ENCODE measurements at regions not wholly inside any gene's neighbourhood (a gene's known extent, or its start where the extent isn't known, plus 50 kb on each side); places are given as distances from the start of the nearest gene placed in this dataset.

DNA sequence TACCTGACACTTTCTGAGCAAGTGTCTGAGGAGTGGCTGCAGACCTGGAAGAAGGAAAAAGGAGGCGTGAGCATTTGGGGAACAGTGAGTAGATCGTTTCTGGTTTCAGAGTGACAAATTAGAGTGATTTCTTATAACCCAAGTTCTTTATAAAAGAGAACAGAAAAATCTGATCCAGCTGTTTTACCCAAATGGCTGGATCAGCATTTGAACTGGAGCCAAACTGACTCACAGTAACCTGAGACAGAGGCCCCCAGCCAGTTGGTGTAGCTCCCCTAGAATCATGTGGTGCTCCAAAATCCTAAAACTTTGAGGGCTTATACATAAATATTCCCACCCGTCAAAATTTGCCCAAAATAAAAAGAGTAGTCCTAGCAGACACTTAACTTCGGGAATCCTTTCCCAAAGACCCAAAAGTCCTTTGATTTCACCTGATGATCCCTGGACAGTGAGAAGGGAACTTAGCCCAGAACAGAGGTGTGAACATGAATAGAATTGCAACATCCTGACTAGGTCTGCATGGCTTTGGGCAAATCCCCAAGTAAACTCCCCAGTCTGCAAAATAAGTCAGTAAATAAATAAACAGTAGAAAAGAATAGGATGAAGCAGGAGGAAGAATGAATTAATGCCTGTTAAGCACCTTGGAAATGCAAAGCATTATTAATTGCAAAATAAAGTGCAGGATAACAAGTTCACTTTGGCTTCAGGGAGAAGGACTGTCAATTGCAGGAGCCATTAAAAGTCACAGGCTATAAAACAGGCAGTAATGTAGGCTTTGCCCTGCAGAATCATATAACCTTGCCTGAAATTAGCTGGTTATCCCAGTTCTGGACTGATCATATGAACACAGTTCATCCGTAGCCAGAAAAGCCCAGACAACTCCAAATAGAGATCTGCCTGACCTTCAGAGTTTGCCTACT, 262.0 kb upstream of the JARID2 start:
- TF ChIP-seq, protein P1, sequence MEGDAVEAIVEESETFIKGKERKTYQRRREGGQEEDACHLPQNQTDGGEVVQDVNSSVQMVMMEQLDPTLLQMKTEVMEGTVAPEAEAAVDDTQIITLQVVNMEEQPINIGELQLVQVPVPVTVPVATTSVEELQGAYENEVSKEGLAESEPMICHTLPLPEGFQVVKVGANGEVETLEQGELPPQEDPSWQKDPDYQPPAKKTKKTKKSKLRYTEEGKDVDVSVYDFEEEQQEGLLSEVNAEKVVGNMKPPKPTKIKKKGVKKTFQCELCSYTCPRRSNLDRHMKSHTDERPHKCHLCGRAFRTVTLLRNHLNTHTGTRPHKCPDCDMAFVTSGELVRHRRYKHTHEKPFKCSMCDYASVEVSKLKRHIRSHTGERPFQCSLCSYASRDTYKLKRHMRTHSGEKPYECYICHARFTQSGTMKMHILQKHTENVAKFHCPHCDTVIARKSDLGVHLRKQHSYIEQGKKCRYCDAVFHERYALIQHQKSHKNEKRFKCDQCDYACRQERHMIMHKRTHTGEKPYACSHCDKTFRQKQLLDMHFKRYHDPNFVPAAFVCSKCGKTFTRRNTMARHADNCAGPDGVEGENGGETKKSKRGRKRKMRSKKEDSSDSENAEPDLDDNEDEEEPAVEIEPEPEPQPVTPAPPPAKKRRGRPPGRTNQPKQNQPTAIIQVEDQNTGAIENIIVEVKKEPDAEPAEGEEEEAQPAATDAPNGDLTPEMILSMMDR (IDR thresholded peaks at IDR 0.05): no peak
- H3K9me3 ChIP-seq (ENCODE audit: control insufficient read depth, insufficient read depth, low read length): no peaks in the 10 kb centered on the region
- 88% methylated on average over 5 of the region's 5 CpGs for WGBS (ENCODE audit: insufficient coverage)
- H3K4me3 Mint-ChIP-seq: no peak overlapping the region
- no peak for DNase-seq
- ATAC-seq: no peak
- H3K27ac ChIP-seq (ENCODE audit: low read length): no peak overlapping the region
- H3K36me3 Mint-ChIP-seq: no peaks in the 10 kb centered on the region
- H3K27me3 ChIP-seq (ENCODE audit: control insufficient read depth, insufficient read depth, low read length): no peaks in the 10 kb centered on the region
- no peak overlapping the region for H3K4me3 ChIP-seq (ENCODE audit: low read length)
- intact Hi-C loops (cut with micrococcal nuclease): no loop called here
- H3K4me1 Mint-ChIP-seq: no peaks in the 10 kb centered on the region
- H3K27me3 Mint-ChIP-seq (ENCODE audit: low read depth in 2 of 2): peaks cover 7 to 15% of the 10 kb centered on the region in 2 donors
- H3K36me3 ChIP-seq (ENCODE audit: control insufficient read depth, insufficient read depth, low read length): no peaks in the 10 kb centered on the region
- H3K4me1 ChIP-seq (ENCODE audit: control insufficient read depth, insufficient read depth, low read length): no peaks in the 10 kb centered on the region
- H3K27ac Mint-ChIP-seq: no peak overlapping the region
- H3K9me3 Mint-ChIP-seq: no peaks in the 10 kb centered on the region

DNA sequence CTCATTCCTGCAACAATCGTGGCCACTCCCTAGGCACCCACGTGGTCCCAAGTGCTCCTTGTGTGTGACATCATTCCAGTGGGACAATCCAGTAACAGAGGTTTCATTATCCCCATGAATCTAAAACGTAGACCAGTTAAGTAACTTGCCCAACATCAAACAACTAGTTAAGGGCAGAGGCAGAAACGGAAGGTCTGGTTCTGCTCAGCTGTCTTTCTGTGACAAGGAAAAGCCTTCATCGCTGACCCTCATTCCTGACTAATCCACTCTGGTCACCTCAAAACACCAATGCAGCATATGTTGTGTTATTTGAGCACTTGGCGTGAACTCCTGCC, 261.4 kb upstream of the JARID2 start:
- H3K27me3 Mint-ChIP-seq (ENCODE audit: low read depth in 2 of 2): peaks cover 7 to 15% of the 10 kb centered on the region in 2 donors
- WGBS (ENCODE audit: insufficient coverage): 75% methylated on average over 6 of the region's 6 CpGs

DNA sequence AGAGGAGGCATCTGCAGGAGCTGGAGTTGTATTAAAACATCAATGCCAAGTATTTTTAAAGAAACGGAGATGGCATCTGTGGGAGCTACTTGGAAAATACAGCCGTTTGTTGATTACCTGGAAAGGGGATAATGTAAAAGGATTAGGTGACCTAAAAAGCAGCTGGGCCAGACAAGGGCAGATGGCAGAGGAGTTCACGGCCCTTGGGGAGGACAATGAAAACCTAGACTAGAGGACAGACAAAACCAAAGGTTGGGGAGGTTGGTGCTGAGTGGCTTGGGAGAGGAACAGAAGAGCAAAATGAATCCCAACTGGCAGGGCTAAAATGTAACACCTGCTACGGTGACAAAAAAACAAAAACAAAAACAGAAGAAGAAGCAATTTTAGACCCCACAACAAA, 260.5 kb upstream of the JARID2 start:
- Mint-ChIP-seq H3K27me3 (ENCODE audit: low read depth in 2 of 2) (peaks cover 7 to 15% of the 10 kb centered on the region in 2 donors), H3K9me3 (no peaks in the 10 kb centered on the region), H3K27ac (no peak overlapping the region), H3K36me3 (no peaks in the 10 kb centered on the region), H3K4me3 (no peak overlapping the region), H3K4me1 (no peaks in the 10 kb centered on the region)
- Histone ChIP-seq H3K4me1 (ENCODE audit: control insufficient read depth, insufficient read depth, low read length) (no peaks in the 10 kb centered on the region), H3K4me3 (ENCODE audit: low read length) (no peak overlapping the region), H3K27me3 (ENCODE audit: control insufficient read depth, insufficient read depth, low read length) (no peaks in the 10 kb centered on the region), H3K9me3 (ENCODE audit: control insufficient read depth, insufficient read depth, low read length) (no peaks in the 10 kb centered on the region), H3K27ac (ENCODE audit: low read length) (no peak overlapping the region), H3K36me3 (ENCODE audit: control insufficient read depth, insufficient read depth, low read length) (no peaks in the 10 kb centered on the region)
- WGBS (ENCODE audit: insufficient coverage): 93% methylated on average over 4 of the region's 4 CpGs
- TF ChIP-seq, protein P1 (IDR thresholded peaks at IDR 0.05): no peak
- DNase-seq (no peak), ATAC-seq (no peak)
- intact Hi-C loops (cut with micrococcal nuclease): no loop called here

More for the DNA sequence above, 261.4 kb upstream of the JARID2 start:
- TF ChIP-seq, protein P1 (IDR thresholded peaks at IDR 0.05): no peak
- Histone ChIP-seq H3K9me3 (ENCODE audit: control insufficient read depth, insufficient read depth, low read length) (no peaks in the 10 kb centered on the region), H3K4me3 (ENCODE audit: low read length) (no peak overlapping the region), H3K27ac (ENCODE audit: low read length) (no peak overlapping the region), H3K4me1 (ENCODE audit: control insufficient read depth, insufficient read depth, low read length) (no peaks in the 10 kb centered on the region), H3K36me3 (ENCODE audit: control insufficient read depth, insufficient read depth, low read length) (no peaks in the 10 kb centered on the region), H3K27me3 (ENCODE audit: control insufficient read depth, insufficient read depth, low read length) (no peaks in the 10 kb centered on the region)
- Mint-ChIP-seq H3K4me1 (no peaks in the 10 kb centered on the region), H3K9me3 (no peaks in the 10 kb centered on the region), H3K36me3 (no peaks in the 10 kb centered on the region), H3K27ac (no peak overlapping the region), H3K4me3 (no peak overlapping the region)
- ATAC-seq: no peak
- intact Hi-C loops (cut with micrococcal nuclease): no loop called here
- DNase-seq: no peak

DNA sequence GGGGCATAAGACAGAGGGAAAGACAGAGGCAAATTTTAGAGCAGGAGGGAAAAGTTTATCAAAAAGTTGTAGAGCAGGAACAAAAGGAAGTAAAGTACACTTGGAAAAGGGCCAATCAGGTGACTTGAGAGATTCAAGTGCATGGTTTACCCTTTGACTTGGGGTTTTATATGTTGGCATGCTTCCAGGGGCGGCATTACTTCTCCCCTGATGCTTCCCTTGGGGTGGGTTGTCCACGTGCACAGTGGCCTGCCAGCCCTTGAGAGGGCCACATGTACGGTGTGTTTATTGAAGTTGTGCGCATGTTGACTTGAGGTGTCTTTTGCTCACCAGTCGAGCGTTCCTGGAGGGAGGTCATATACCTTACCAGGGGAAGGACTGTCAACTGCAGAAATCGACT, 259.5 kb upstream of the JARID2 start:
- no peaks in the 10 kb centered on the region for H3K4me1 ChIP-seq (ENCODE audit: control insufficient read depth, insufficient read depth, low read length)
- no peaks in the 10 kb centered on the region for H3K9me3 ChIP-seq (ENCODE audit: control insufficient read depth, insufficient read depth, low read length)
- DNase-seq (no peak), ATAC-seq (no peak)
- Mint-ChIP-seq H3K27ac (no peak overlapping the region), H3K4me1 (no peaks in the 10 kb centered on the region), H3K36me3 (no peaks in the 10 kb centered on the region), H3K9me3 (no peaks in the 10 kb centered on the region), H3K4me3 (no peak overlapping the region), H3K27me3 (ENCODE audit: low read depth in 2 of 2) (peaks cover 7 to 15% of the 10 kb centered on the region in 2 donors)
- TF ChIP-seq, protein P1 (IDR thresholded peaks at IDR 0.05): no peak
- 76% methylated on average over 7 of the region's 7 CpGs for WGBS (ENCODE audit: insufficient coverage)
- H3K36me3 ChIP-seq (ENCODE audit: control insufficient read depth, insufficient read depth, low read length): no peaks in the 10 kb centered on the region
- no peak overlapping the region for H3K27ac ChIP-seq (ENCODE audit: low read length)
- H3K4me3 ChIP-seq (ENCODE audit: low read length): no peak overlapping the region
- H3K27me3 ChIP-seq (ENCODE audit: control insufficient read depth, insufficient read depth, low read length): no peaks in the 10 kb centered on the region
- intact Hi-C loops (cut with micrococcal nuclease): no loop called here
